C4-2B (cell line): ENCODE measurements at regions not wholly inside any gene's neighbourhood (a gene's known extent, or its start where the extent isn't known, plus 50 kb on each side); places are given as distances from the start of the nearest gene placed in this dataset.

Experiments used
- CTCF ChIP-seq: fragments of 450-650 bp; conservative IDR thresholded peaks from 2 replicates; pipeline ENCODE4 v1.5.1; 2017; ENCODE audit warnings: mild to moderate bottlenecking
- ZFX ChIP-seq: fragments of 450-650 bp; IDR thresholded peaks from 2 replicates; pipeline ENCODE4 v1.6.1; 2017

GRCh38 chr4:78695910-78696309 lies 80.2 kb upstream of the BMP2K start:
- no peak for TF ChIP-seq CTCF
- no peak for TF ChIP-seq ZFX
